Stimulated activated CD8-positive, alpha-beta memory T cell treated with anti-CD3 and anti-CD28 coated beads, Interleukin-4, amount 100 ng/mL, for 48 hours (primary cell): ENCODE measurements at regions not wholly inside any gene's neighbourhood (a gene's known extent, or its start where the extent isn't known, plus 50 kb on each side); places are given as distances from the start of the nearest gene placed in this dataset.
"Not testable (repeated sequence)": the region's sequence is repeated elsewhere in the genome, so short reads cannot be mapped to it uniquely, and the experiment has no call there.

ENCODE experiments used
- DNase-seq: peaks from one replicate; pipeline ENCODE4 v3.0.0-alpha.2; 2020

DNA sequence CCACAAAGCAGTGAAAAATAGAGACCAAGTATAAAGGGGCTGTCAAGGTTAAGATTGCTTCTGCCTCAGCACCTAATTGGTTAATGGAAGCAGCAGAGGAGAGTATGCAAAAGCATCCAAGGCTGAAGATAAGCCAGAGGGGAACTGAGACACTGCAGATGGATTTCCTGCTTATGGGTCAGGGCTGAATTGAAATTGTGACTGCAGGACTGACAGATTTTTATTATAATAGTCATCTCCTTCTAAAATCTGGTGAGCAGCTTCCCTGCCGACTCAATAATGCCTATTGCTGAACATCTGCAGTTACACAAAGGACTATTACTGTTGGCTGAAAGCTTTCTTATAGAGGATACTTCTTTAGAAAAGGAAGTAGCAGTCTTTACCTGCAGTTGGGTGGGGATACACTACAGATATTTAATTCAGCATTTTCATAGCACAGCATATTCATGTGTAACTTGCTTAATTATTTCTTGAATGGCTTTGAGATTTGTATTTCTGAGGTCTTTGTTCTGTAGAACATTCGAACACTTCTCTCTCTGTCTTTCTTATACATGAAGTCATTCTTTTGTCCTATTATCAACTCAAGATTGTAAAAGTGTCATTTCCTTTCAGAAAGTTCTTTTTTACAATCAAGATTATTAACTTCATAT, 363.0 kb upstream of the RIOK2 start:
- DNase-seq, result no peak

DNA sequence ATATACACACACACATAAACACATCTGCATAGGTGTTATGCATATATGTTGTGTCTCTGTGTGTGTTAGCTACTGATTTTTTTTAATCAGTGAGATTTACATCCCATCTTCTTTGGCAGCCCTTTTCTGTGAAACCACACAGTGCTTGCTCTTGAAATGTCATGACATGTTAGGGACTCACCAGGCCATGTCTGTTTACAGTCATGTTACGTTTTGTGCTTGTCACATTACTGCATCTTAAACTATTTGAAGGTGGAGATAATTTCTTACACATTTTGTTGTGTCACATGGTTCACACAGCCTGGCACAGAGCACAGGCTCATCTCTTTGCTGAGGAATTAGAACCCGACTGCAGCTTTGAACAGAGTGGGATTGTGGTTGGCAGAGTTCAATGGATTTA, 364.4 kb upstream of the RIOK2 start:
- no peak for DNase-seq

DNA sequence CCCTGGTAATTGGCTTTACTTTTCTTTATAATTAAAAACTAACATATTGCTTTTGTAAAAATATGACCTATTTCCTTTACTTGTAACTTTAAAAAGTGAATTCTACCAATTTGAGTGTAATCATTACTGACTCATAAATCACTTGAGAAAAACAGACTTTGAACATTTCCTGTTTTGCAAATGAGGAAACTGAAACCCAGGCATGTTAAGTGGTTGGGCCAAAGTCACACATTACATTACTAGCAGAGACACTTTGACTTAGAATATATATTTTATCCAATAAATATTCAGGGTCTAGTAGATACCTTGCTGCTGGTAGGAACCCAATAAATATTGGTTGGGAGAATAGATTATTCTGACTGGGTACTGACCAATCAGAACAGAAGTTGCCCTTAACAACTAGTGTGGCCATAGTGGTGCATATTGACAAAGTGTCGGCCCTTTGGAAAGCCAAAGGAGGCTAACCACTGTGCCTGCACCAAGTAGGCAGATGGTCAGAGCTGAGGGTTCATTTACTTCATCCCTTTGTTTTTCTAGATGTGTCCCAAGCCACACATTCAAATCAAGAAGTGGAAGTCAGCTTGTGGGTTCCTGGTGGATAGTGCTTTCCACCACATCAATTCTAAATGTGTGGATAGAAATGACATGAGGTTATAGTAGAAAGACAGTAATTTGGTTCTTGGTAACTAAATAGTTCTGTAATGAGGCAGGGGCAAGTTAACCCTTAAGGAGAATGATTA, 365.1 kb upstream of the RIOK2 start:
- no peak for DNase-seq

DNA sequence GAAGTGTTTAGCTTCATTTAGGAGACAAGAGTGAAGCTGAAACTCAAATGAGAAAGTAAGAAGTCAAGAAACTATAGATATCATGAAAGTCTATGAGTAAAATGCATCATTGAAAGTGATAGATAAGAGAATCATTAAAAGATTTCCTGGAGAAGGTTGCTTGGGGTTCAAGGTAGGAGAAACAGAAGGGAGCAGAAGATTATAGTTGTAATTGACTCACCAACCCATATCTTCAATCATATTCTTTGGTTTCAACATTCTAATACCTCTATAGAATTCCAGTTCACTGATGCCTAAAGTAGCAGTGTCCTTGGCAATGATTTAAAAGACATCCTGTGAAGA, 365.7 kb upstream of the RIOK2 start:
- no peak for DNase-seq

DNA sequence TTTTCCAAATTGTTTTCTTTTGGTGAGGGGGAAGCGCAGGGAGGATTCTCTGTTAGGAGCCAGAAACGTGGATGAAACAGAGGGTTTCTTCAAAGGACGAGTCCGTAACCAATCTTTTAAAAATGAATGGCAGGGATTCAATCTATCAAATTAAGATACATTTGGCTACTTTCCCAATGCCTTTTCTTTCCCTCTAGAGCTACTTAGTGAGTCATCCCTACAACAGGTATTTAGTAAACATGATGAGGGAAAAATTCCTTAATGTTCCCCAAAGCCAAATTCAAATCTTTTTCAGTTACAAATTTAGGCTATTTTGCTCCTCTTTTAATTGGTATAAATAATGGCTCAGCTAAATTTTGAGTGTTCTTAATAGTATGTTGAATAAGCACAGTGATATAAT, 366.4 kb upstream of the RIOK2 start:
- no peak for DNase-seq

DNA sequence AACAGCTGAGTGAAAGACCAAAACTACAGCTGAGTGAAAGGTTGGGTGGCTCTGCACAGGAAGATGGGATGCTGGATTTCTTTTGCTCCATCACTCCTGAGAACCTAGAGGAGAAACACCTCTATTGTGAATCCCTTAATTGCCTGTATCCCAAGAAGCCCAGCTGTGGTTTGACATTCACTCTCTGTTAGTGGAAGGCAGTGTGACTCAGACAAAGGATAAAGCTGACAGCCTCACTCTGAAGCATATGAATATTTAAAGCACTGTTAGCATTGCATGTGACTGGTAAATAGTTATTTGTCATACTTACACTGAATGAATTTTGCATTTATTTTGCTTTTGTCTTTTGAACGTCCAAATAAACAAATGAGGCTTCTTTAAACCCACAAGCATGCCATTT, 367.1 kb upstream of the RIOK2 start:
- no peak for DNase-seq

DNA sequence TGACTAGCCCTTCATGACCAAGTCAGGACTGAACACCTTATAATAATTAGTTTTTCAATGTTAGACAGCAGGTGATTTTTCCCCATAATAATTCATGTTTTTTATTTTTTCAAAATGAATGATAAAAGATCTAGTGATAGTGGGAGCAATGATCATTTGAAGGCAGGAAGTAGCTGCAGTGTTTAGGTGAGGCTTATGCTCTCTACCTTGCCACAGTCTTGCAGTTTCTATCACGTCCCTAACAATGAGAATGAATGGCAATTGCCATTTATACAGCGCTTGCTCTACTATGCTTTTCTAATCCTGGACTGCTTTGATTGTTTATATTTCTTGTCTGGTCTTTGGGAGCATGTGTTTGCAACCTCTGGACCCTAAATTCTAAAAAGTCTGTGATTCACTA, 367.8 kb upstream of the RIOK2 start:
- DNase-seq, result no peak

DNA sequence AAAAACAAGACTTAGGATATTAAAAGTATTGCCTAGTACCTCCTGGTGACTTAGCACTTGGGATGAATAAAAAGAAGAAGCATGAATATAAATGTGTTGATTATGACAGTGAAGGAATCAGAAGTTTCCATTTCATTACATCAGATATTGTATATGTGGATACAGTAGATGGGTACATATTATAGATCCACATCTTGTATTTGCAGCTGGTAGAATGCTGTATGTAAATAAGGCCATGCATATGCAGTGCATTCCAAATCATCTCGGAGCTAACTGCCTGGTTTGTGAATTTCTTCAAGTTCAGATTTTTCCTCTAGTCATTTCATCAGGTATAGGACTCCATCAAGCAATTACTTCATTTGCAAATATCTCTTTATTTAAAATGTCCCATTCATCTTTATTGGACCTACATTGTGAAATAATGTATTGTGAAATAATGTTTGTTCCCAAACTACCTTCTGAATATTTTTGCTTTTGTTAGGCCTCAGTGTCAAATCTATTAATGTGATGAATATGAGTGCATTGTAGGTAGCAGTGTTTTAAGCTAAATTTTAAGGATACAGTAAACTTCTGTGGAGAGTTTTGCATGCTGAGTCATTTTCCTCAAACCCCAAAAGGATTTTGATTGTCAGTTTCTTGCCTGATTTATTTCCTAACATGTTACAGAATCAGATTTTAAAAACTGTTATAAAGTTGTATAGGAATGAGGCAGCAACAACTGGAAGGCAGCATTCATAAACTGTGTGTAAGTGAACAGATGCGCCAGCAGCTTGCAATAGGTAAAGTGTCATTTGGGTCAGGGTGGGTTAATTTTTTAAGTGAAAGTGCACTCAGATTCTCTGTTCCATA, 370.8 kb upstream of the RIOK2 start:
- no peak for DNase-seq

DNA sequence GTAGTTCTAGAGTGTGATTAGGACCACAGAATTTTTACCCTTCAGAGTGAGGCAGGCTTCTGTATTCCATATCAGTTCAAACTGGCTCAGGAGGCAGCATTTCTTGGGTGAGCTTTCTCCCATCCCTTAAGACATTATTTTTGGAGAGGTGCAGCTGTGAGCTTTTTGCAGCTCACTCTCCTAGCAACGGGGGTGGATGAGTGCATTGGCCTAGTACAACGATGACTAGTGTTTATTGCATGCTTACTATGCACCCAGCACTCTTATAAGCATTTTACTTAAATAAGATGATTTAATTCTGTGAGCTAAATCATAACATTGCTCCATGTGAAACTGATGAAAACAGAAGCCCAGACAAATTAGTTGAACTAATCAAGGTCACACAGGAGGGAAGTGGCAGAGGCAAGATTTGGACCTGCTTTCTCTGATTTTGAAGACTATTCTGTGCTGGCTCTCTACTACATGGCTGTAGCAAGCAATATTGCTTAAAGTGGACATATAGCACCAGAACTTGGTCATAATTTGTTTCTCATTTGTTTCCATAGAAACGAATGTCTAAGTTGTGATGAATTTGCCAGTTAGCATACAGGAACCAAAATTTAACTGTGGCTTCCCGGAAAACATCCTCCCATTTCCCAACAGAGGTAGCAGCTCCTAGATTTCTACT, 372.1 kb upstream of the RIOK2 start:
- DNase-seq, result no peak

DNA sequence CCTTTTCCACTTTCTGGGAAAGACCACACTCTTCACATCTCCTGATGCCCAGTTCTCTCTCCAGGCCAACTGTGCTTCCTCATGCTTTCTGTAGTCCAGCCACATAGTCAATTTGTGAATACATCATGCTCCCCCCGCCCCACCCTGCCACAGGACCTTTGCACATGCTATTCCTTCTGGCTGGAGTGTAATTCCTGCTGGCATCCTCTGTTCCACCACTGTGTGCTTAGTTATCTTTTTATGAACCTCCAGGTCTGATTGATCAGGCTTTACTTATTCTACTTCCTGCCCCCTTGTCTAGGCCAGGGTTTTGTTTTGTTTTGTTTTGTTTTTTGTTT, 372.6 kb upstream of the RIOK2 start:
- DNase-seq, result no peak

DNA sequence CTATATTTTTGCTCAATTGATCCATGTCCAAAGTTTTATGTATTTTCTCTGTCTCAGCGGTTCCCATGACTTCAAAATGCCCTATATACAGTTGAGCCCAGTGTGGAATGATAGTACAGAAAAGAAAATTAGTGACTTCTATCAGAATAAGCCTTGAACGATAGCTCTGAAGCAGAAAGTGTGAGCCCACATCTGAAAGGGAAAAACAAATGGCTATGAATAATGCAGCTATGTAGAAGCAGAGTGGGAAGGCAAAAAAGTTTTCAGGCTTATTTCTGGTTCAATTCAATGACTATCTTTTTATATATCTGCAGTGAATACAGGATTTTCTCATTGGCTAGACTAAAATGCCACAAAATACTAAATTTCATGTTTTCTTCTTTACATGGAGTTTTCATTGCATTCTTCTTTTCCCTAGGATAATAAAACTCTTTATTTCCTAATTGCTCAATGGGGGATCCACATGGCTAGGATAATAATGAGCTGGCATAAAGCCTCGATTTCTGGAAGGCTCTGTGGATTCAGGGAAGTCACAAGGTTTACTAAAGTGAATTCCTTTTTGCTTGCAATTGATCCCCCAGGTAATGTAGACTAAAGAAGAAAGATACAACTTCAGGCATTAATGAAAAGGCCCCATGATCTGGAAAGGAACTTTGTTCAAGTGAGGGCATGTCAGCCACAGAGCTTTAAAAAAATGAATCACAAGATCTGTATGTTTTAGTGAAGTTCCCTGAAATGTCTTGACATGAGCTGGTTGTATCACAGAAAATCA, 377.0 kb upstream of the RIOK2 start:
- no peak for DNase-seq

DNA sequence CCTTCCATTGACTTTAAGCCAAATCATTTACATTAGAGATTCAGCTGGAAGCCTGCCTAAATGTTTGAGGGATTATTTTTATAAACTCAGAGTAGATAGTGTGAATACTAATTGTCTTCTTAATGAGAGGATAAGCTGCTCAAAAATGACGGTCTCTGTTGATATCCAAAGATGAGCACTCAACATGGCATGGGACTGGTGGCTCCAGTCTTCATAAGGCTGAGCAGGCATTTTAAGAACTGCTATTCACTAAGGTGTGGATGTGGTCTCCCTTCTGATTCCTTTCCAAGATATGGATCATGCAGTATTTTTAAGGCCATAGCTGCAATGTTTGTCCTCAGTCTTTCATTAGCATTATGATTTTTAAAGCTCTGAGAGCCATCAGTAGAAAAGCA, 377.5 kb upstream of the RIOK2 start:
- no peak for DNase-seq

DNA sequence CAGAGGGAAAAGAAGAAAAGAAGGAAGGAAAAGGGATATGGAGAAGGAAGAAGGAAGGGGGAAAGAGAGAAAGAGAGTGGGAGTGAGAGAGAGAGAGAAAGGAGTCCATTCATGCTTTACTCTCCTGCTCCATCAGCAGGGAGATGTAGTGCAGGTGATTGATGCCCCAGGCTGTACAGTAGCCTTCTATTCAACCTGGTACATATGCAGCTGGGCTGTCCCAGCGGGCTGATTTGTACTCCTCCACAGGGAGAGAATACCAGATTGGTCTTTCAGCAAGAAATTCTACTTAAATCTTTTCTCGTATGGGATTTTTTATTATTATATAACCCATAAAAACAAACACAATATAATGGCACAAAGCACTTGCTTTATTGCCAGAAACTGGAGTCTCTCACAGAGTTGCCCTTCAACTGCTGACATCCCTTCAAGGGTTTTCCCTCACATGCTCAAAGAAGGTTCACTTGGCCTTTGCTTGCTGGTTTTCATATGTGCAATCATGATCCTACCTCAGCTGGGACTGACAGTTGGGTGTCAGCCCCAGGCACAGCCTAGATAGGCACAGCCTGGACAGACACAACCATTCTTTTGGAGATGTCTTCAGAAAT, 380.1 kb upstream of the RIOK2 start:
- DNase-seq, result no peak

DNA sequence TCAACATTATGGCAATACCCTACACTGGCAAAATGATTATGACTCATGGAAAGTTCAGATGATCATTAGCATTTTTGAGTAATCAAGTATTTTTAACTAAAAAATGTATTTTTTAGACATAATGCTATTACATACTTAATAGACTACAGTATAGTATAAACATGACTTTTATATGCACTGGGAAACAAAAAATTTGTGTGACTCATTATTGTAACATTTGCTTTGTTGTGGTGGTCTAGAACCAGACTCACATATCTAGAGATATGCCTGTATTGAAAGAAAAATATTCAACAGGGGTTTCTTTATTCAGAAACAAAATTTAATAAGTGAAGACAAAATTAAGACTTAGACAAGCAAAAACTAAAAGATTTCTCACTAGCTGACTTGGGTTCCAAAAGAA, 385.3 kb upstream of the RIOK2 start:
- no peak for DNase-seq

DNA sequence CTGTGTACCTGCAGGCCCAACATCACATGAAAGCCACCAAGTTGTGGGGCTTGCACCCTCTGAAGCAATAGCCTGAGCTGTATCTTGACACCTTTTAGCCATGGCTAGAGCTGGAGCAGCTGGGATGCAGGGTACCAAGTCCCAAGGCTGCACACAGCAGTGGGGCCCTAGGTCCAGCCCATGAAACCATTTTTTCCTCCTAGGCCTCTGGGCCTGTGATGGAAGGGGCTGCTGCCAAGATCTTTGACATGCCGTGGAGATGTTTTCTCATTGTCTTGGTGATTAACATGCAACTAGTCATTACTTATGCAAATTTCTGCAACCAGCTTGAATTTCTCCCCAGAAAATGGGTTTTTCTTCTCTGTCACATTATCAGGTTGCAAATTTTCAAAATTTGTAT, 387.2 kb upstream of the RIOK2 start:
- no peak for DNase-seq

DNA sequence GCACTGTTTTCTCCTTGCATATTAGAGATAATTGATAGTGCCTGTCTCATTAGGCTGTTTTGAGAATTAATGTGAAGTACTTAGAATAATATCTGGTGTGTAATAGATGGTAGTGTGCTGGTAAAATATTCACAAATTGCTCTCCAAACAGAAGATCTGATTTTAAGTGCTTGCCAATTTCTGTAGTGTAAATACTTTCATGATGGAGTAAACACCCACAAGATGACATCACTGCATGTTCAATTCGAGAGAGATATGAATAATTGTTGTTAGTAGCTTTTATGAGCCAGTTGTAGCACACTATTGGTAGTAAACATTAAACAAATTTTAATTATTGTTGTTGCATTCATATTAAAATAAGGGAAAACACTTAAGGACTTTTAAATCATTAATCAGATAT, 392.3 kb upstream of the RIOK2 start:
- no peak for DNase-seq

DNA sequence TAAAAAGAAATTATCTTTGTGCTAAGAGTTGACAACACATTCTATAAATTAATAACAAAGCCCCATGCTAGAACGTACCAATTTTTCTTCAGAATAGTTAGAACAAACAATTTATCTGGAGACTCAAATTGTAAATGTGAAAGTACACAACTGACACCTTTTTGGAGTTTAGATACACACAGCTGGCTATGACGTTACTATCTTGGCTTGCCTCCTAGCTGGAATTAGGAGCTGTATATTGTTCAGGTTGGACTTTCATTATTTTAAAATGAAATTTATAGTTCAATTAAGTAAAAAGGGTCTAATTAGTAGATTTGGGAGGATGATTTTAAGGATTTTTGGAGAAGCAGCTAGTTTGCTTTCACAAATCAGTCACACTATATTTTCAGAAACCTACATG, 393.9 kb upstream of the RIOK2 start:
- no peak for DNase-seq

DNA sequence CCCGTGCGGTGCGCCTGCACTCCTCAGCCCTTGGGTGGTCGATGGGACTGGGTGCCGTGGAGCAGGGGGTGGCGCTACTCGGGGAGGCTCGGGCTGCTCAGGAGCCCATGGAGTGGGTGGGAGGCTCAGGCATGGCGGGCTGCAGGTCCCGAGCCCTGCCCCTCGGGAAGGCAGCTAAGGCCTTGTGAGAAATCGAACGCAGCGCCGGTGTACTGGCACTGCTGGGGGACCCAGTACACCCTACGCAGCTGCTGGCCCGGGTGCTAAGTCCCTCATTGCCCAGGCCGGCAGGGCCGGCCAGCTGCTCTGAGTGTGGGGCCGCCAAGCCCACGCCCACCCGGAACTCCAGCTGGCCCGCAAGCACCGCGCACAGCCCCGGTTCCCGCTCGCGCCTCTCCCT, 396.9 kb upstream of the RIOK2 start:
- DNase-seq, result not testable (repeated sequence)

DNA sequence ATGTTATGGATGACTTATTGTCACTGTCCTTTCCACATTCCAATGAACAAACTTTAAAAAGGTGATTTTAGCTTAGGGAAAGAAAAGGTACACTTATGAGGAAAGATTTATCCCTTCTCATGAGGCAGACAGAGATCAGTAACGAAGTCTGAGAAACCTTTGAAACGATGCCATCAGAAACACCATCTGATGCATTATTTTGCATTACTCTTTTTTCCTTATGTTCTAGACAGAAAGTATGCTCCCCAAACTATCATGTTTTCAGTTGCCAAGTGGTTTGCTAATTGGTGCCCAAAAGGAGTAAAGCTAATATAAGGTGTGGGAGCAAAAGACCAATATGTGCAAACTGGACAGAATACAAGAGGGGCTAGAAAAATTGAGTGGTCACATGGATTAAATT, 397.7 kb upstream of the RIOK2 start:
- no peak for DNase-seq

DNA sequence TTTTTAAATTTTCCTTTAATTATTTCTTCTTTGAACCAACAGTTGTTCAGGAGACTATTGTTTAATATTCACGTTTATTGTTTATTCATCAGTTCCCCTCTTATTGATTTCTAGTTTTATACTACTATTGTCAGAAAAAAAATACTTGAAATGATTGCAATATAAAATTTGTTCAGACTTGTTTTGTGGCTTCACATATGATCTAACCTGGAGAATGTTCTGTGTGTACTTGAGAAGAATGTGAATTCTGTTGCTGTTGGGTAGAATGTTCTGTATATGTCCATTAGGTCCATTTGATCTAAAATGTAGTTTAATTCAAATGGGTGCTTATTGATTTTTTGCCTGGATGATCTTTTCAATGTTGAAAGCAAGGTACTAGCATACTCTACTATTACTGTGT, 408.7 kb upstream of the RIOK2 start:
- no peak for DNase-seq

DNA sequence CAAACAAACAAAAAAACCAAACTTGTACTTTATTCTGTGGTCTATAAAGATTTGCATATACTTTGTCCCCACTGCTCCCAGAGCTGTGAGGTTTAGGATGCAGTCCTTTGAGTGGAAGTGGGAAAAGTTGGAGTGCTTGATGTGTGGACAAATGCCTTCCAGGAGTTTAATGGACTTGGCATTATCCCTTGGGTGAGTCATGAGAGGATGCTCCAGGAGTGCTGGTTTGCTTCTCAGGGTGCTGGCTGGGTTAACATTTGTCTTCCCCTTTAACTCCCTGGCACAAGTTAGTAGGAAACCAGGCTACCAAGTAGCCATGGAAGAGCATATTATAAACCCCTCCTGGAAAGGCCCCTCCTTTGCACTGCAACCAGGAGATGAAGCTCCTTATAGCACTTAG, 417.4 kb upstream of the RIOK2 start:
- no peak for DNase-seq

DNA sequence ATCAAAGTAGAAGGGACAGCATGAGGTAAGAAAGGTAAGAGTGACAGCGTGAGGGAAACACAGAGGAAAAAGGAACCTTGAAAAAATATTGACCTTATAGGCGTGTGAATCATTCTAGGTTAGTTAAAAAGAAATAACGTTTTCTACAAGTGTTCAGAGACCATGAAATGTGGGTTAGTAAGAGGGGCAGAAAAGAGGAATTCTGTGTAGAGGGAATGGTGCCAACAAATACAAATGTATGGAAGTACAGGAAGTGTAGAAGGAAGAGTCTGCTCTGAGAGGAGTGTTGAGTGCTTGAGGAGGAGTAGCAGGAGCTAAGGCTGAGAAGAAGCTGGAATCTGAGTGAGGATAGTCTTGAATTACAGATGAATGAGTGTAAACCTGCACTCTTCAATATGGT, 418.6 kb upstream of the RIOK2 start:
- DNase-seq, result no peak

DNA sequence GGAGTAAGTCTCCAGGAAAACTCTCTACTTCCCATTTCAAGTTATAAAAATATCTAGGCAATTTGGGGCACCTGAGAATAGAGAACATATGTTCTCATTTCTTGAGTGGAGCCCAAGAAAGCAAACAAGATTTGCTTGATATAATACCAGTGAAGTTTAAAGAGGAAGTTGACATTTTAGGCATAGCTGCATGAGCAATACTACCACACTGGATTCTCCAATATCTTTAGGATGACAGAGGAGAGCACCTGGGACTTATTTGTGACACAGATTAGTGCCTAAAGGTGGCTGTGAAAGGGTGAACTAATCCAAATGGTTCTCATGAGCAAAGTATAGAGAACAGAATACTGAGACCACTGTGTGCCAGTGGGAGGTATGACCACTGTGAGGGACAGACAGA, 423.5 kb upstream of the RIOK2 start:
- DNase-seq, result no peak
